LNCAP (cell line): ENCODE measurements at regions not wholly inside any gene's neighbourhood (a gene's known extent, or its start where the extent isn't known, plus 50 kb on each side); places are given as distances from the start of the nearest gene placed in this dataset.

ENCODE experiments used
- CTCF ChIP-seq: fragments of 450-650 bp; IDR thresholded peaks from 2 replicates; pipeline ENCODE4 v1.5.1; 2017; ENCODE audit warnings: mild to moderate bottlenecking

DNA sequence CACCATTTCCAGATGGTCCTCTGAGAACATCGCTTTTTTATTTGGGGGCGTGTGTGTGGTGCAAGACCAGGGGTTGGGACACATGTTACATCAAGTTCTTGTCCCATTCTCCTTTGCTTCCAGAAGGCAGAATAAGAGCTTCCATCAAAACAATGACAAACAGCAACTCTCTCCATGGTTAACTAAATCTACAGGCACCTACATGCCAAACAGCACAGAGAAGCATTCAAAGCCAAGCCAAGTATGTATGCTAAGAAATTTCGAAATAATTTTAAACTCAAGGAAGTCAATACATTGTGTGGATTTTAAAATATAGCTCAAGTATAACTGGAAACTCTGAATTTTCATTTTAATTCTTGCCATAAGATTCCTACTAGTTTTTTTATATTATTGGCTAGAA, 105.6 kb downstream of the SEC61B start:
- no peak for TF ChIP-seq CTCF

GRCh38 chr9:99335280-99335679, 113.2 kb downstream of the SEC61B start:
- TF ChIP-seq CTCF, result no peak

DNA sequence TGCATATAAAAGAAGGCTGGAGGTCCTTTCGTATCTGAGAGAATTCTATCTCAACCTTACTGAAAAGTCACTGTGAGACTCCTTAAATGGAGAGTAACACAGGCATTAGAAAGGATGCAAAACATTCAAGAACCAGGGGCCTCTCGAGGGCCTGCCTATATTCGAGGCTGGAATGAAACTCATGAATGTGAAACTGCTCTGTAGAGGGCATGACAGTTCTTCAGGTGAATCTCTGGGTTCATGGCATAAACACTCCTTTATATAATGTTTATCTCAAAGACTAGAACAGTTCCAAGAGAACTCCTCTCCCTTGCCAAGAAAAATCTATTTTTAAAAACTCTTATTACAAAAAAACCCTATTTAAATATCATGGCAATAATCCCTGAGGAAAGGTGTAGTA, 113.9 kb downstream of the SEC61B start:
- no peak for TF ChIP-seq CTCF

GRCh38 chr9:99336531-99336930, 114.4 kb downstream of the SEC61B start:
- TF ChIP-seq CTCF, result no peak

- no peak for TF ChIP-seq CTCF
Measured at GRCh38 chr9:99340281-99340680, 118.2 kb downstream of the SEC61B start.

GRCh38 chr9:99341686-99342085, 119.6 kb downstream of the SEC61B start:
- no peak for TF ChIP-seq CTCF

DNA sequence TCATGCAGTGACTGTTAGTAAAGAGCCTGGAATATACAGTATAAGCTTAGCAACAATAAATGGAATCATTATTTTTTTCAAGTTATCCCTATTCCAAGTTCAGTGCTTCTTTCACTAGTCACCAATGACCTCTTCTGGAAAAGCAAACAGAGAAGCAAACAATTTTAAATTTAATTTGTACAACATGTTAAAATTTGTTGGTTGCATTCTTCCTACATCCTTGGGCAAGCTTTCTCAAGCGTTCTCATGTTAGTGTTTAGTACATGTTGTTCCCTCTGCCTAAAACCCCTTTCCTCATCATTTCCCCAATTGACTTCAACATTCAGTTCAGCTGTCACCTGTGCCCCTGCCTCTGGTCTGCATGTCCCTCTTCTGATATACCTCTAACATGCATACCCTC, 123.4 kb downstream of the SEC61B start:
- no peak for TF ChIP-seq CTCF

- no peak for TF ChIP-seq CTCF
Measured at GRCh38 chr9:99345942-99346341, 123.9 kb downstream of the SEC61B start.
